HUES48 (cell line): ENCODE measurements at regions not wholly inside any gene's neighbourhood (a gene's known extent, or its start where the extent isn't known, plus 50 kb on each side); places are given as distances from the start of the nearest gene placed in this dataset.

Source experiments
- H3K27ac ChIP-seq: one replicate; pipeline ENCODE4 v1.7.0; 2013; ENCODE audit warnings: low read depth, low read length, inconsistent platforms
- H3K27me3 ChIP-seq: 2 replicates; pipeline ENCODE4 v1.6.1; 2013; ENCODE audit warnings: mild to moderate bottlenecking, low read length; ENCODE audit not compliant: control insufficient read depth, insufficient read depth
- H3K36me3 ChIP-seq: 2 replicates; pipeline ENCODE4 v1.6.1; 2013; ENCODE audit warnings: low read length; ENCODE audit not compliant: control insufficient read depth, insufficient read depth
- H3K4me1 ChIP-seq: 2 replicates; pipeline ENCODE4 v1.6.1; 2013; ENCODE audit warnings: mild to moderate bottlenecking, low read length; ENCODE audit not compliant: control insufficient read depth, insufficient read depth
- H3K4me3 ChIP-seq: 2 replicates; pipeline ENCODE4 v1.5.1; 2013; ENCODE audit warnings: mild to moderate bottlenecking, low read depth, low read length
- H3K9ac ChIP-seq: 2 replicates; pipeline ENCODE4 v1.6.1; 2013; ENCODE audit warnings: mild to moderate bottlenecking, low read depth, low read length, moderate library complexity
- H3K9me3 ChIP-seq: 2 replicates; pipeline ENCODE4 v1.6.1; 2013; ENCODE audit warnings: low read length; ENCODE audit not compliant: control insufficient read depth, insufficient read depth

DNA sequence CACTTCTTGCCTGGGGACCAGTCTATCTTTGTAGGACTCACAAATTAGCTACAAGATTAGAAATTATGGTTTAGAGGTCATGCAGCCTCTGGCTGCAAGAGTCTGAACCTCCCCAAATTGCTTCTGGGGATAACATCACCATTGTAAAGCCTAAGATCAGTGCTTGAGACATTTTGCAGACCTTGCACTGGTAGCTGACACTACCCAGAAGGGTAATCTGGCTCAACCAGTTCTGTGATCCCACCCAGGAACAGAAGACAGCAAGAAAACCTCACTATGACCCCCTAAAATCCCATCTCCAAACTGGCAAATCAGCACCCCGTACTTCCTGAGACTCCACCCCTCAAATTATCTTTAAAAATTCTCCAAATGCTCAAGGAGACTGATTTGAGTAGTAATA is 58.2 kb upstream of the CDK13 start:
- Histone ChIP-seq H3K9ac (no peak overlapping the region), H3K9me3 (no peaks in the 10 kb centered on the region), H3K27me3 (no peaks in the 10 kb centered on the region), H3K27ac (no peak overlapping the region), H3K4me3 (no peak overlapping the region), H3K4me1 (no peaks in the 10 kb centered on the region), H3K36me3 (no peaks in the 10 kb centered on the region)

GRCh38 chr7:39892361-39892760 is 57.7 kb upstream of the CDK13 start:
- Histone ChIP-seq H3K4me1 (no peaks in the 10 kb centered on the region), H3K36me3 (no peaks in the 10 kb centered on the region), H3K27me3 (no peaks in the 10 kb centered on the region), H3K4me3 (no peak overlapping the region), H3K27ac (no peak overlapping the region), H3K9me3 (no peaks in the 10 kb centered on the region), H3K9ac (no peak overlapping the region)

- Histone ChIP-seq H3K9ac (no peak overlapping the region), H3K27me3 (no peaks in the 10 kb centered on the region), H3K4me1 (no peaks in the 10 kb centered on the region), H3K27ac (no peak overlapping the region), H3K9me3 (no peaks in the 10 kb centered on the region), H3K4me3 (no peak overlapping the region), H3K36me3 (no peaks in the 10 kb centered on the region)
Observed at GRCh38 chr7:39894904-39895303, 55.2 kb upstream of the CDK13 start.

DNA sequence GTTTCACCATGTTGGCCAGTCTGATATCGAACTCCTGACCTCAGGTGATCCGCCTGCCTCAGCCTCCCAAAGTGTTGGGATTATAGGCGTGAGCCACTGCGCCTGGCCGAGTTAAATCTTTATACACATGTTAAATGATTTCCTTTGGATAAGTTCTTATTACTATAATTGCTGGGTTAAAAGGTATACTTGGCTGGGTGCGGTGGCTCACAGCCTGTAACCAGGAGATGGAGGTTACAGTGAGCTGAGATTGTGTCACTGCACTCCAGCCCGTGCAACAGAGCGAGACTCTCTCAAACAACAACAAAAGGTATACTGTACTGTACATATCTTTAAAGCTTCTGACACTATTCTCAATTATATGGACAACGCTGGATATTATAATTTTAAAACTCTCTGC is 53.2 kb upstream of the CDK13 start:
- Histone ChIP-seq H3K36me3 (no peaks in the 10 kb centered on the region), H3K27me3 (no peaks in the 10 kb centered on the region), H3K4me3 (no peak overlapping the region)

DNA sequence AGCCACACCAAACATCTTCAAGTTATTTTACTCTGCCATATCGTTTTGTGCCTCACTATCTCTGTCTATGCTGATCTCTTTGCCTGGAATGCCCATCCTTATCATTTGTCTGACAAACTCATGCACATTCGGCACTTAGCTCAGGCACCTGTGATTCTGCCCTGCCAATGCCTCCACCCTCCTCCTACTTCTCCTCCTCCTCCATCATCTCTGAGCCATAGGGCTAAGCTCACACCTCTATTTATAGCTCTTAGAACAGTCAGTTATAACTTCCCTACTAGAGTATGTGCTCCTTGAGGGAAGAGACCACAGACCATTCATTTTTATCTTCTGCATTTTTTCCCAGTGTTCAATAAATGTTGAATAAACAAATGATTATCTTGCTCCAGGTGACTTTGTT is 51.2 kb upstream of the CDK13 start:
- Histone ChIP-seq H3K9me3 (no peaks in the 10 kb centered on the region), H3K27me3 (no peaks in the 10 kb centered on the region), H3K4me1 (no peaks in the 10 kb centered on the region), H3K9ac (no peak overlapping the region), H3K27ac (no peak overlapping the region), H3K4me3 (no peak overlapping the region), H3K36me3 (no peaks in the 10 kb centered on the region)

More for the DNA sequence above, 53.2 kb upstream of the CDK13 start:
- Histone ChIP-seq H3K4me1 (no peaks in the 10 kb centered on the region), H3K27ac (no peak overlapping the region), H3K9ac (no peak overlapping the region), H3K9me3 (no peaks in the 10 kb centered on the region)
